CD14-positive monocyte (primary cell): ENCODE measurements at regions not wholly inside any gene's neighbourhood (a gene's known extent, or its start where the extent isn't known, plus 50 kb on each side); places are given as distances from the start of the nearest gene placed in this dataset.

Source experiments
- DNase-seq, 3 donors: peaks; one replicate each; pipeline ENCODE4 v3.0.0-alpha.2; 2011 to 2022
- H2AFZ ChIP-seq: 2 replicates; pipeline ENCODE4 v1.6.0; 2012; ENCODE audit warnings: mild to moderate bottlenecking, low read depth, low read length, inconsistent platforms; ENCODE audit not compliant: insufficient read depth, poor library complexity, severe bottlenecking
- H3K27ac ChIP-seq, 2 donors: 1 replicate in 1 of 2; 2 replicates in 1 of 2; pipeline ENCODE4 v1.5.1; 2012 to 2013; ENCODE audit warnings: low read length in 2 of 2, control low read depth in 1 of 2, inconsistent platforms in 1 of 2, low read depth in 1 of 2, mild to moderate bottlenecking in 1 of 2
- H3K27me3 ChIP-seq, 2 donors: one replicate each; pipeline versions ENCODE4 v1.6.0 to v1.6.1; 2011 to 2013; ENCODE audit warnings: low read length in 2 of 2; ENCODE audit not compliant: control insufficient read depth in 2 of 2, insufficient read depth in 2 of 2
- H3K36me3 ChIP-seq, 2 donors: replicated peaks in 1 of 2; 1 replicate in 1 of 2; 2 replicates in 1 of 2; pipeline versions ENCODE4 v1.5.1 to v1.6.1; 2012 to 2013; ENCODE audit warnings: low read length in 2 of 2, control low read depth in 1 of 2, inconsistent platforms in 1 of 2, mild to moderate bottlenecking in 1 of 2; ENCODE audit not compliant: insufficient read depth in 2 of 2, control insufficient read depth in 1 of 2
- H3K4me1 ChIP-seq, 2 donors: 1 replicate in 1 of 2; 2 replicates in 1 of 2; pipeline versions ENCODE4 v1.5.1 to v1.6.1; 2012 to 2013; ENCODE audit warnings: low read length in 2 of 2, control low read depth in 1 of 2, inconsistent platforms in 1 of 2, mild to moderate bottlenecking in 1 of 2, moderate library complexity in 1 of 2; ENCODE audit not compliant: insufficient read depth in 2 of 2, control insufficient read depth in 1 of 2
- H3K4me2 ChIP-seq: replicated peaks from 2 replicates; pipeline ENCODE3; 2012; ENCODE audit warnings: low read length, moderate library complexity, mild to moderate bottlenecking; ENCODE audit not compliant: poor library complexity, severe bottlenecking; ENCODE audit errors: extremely low read depth
- H3K4me3 ChIP-seq, 3 experiments: fragments of 200-600 bp in 1 of 3; sonication (generic) in 1 of 3; replicated peaks in 1 of 3; 1 replicate in 2 of 3; 2 replicates in 1 of 3; pipeline ENCODE4 v1.5.1; 2011 to 2013; ENCODE audit warnings: low read length in 3 of 3, mild to moderate bottlenecking in 3 of 3, control low read depth in 2 of 3, low read depth in 2 of 3, inconsistent platforms in 1 of 3, moderate library complexity in 1 of 3
- H3K79me2 ChIP-seq: 2 replicates; pipeline ENCODE4 v1.6.0; 2012; ENCODE audit warnings: mild to moderate bottlenecking, control low read depth, inconsistent platforms, low read length, moderate library complexity; ENCODE audit not compliant: insufficient read depth
- H3K9ac ChIP-seq: 2 replicates; pipeline ENCODE4 v1.6.0; 2017; ENCODE audit warnings: low read length, mild to moderate bottlenecking; ENCODE audit not compliant: insufficient read depth, poor library complexity, severe bottlenecking
- H3K9me3 ChIP-seq, 2 donors: replicated peaks in 1 of 2; 1 replicate in 1 of 2; 2 replicates in 1 of 2; pipeline versions ENCODE4 v1.5.1 to v1.6.1; 2012 to 2013; ENCODE audit warnings: low read length in 2 of 2, control low read depth in 1 of 2; ENCODE audit not compliant: control insufficient read depth in 1 of 2, insufficient read depth in 1 of 2
- H4K20me1 ChIP-seq: 2 replicates; pipeline ENCODE4 v1.6.0; 2012; ENCODE audit warnings: mild to moderate bottlenecking, low read length, control low read depth, moderate library complexity; ENCODE audit not compliant: insufficient read depth
- H3K27ac Mint-ChIP-seq, 7 donors: one replicate each; pipeline ENCODE4 v1.8.0; 2020; ENCODE audit warnings: mild to moderate bottlenecking in 7 of 7, mixed read lengths in 7 of 7, moderate library complexity in 6 of 7, inconsistent platforms in 2 of 7
- H3K27me3 Mint-ChIP-seq, 3 donors: one replicate each; pipeline ENCODE4 v1.8.0; 2021 to 2022; ENCODE audit warnings: low read depth in 3 of 3, mild to moderate bottlenecking in 3 of 3, mixed read lengths in 3 of 3, moderate library complexity in 3 of 3, inconsistent platforms in 1 of 3
- H3K36me3 Mint-ChIP-seq, 2 donors: one replicate each; pipeline ENCODE4 v1.8.0; 2020; ENCODE audit warnings: mixed read lengths in 2 of 2, inconsistent platforms in 1 of 2, mild to moderate bottlenecking in 1 of 2
- H3K4me1 Mint-ChIP-seq: one replicate; pipeline ENCODE4 v1.8.0; 2020; ENCODE audit warnings: mild to moderate bottlenecking, mixed read lengths
- H3K4me3 Mint-ChIP-seq, 2 donors: one replicate each; pipeline ENCODE4 v1.8.0; 2020; ENCODE audit warnings: mild to moderate bottlenecking in 2 of 2, mixed read lengths in 2 of 2, moderate library complexity in 1 of 2
- H3K9me3 Mint-ChIP-seq, 7 donors: one replicate each; pipeline ENCODE4 v1.8.0; 2020 to 2022; ENCODE audit warnings: mixed read lengths in 7 of 7, mild to moderate bottlenecking in 6 of 7, moderate library complexity in 6 of 7, inconsistent platforms in 2 of 7
- CTCF ChIP-seq: fragments of 200-600 bp; IDR thresholded peaks from one replicate; pipeline ENCODE4 v1.8.0; 2022; ENCODE audit warnings: antibody characterized with exemption, mild to moderate bottlenecking
- WGBS: methylation state at CpG from one replicate; pipeline ENCODE4 v1.1.5; 2013; ENCODE audit warnings: missing lambda C conversion rate; ENCODE audit not compliant: insufficient coverage; 5-methylcytosine and 5-hydroxymethylcytosine counted together
- intact Hi-C, 2 donors: fragments of 100-400 bp; cut with micrococcal nuclease; formaldehyde crosslinking; loops; one replicate each; pipeline versions ENCODE4 v1.15.0 to v1.15.1; 2023

- H3K4me3 ChIP-seq = no peak overlapping the region
- H3K36me3 ChIP-seq = no peaks in the 10 kb centered on the region
- DNase-seq = no peak
- no peak overlapping the region for H3K27ac ChIP-seq
- no peak overlapping the region for H2AFZ ChIP-seq
- no peaks in the 10 kb centered on the region for H3K36me3 Mint-ChIP-seq
- no peak overlapping the region for H3K9ac ChIP-seq
- H3K4me1 Mint-ChIP-seq = no peaks in the 10 kb centered on the region
- no peak overlapping the region for H3K4me3 Mint-ChIP-seq
- 98% methylated on average over 5 of the region's 5 CpGs for WGBS
- H3K27ac Mint-ChIP-seq = no peak overlapping the region
- H3K4me2 ChIP-seq = no peak overlapping the region
- H3K79me2 ChIP-seq = no peaks in the 10 kb centered on the region
- H3K9me3 Mint-ChIP-seq = peaks cover 8 to 18% (median 15%) of the 10 kb centered on the region in 7 donors
- H4K20me1 ChIP-seq = no peaks in the 10 kb centered on the region
- no peaks in the 10 kb centered on the region for H3K4me1 ChIP-seq
- peaks cover 3 to 10% of the 10 kb centered on the region in 2 donors for H3K9me3 ChIP-seq
- peaks cover 7 to 13% of the 10 kb centered on the region in 2 donors for H3K27me3 ChIP-seq
- intact Hi-C loops = no loop called here
- TF ChIP-seq CTCF = no peak
- H3K27me3 Mint-ChIP-seq = peaks cover 2 to 14% (median 11%) of the 10 kb centered on the region in 3 donors
Measured at GRCh38 chr3:190238871-190239270, 83.4 kb downstream of the CLDN1 start.

GRCh38 chr3:190234621-190235020 lies 87.6 kb downstream of the CLDN1 start:
- H3K4me3 ChIP-seq = no peak overlapping the region
- H3K79me2 ChIP-seq = no peaks in the 10 kb centered on the region
- H3K27me3 ChIP-seq = peaks cover 23 to 30% of the 10 kb centered on the region in 2 donors
- no peaks in the 10 kb centered on the region for H4K20me1 ChIP-seq
- no peaks in the 10 kb centered on the region for H3K36me3 ChIP-seq
- peaks cover 19 to 20% of the 10 kb centered on the region in 2 donors for H3K4me1 ChIP-seq
- Mint-ChIP-seq H3K36me3 (no peaks in the 10 kb centered on the region), H3K27ac (no peak overlapping the region), H3K27me3 (peaks cover 13 to 28% (median 26%) of the 10 kb centered on the region in 3 donors), H3K4me3 (peak overlapping the region in 1 of 2 donors; percentile 69), H3K4me1 (peaks cover 20% of the 10 kb centered on the region), H3K9me3 (peaks cover under 1 to 7% (median 4%) of the 10 kb centered on the region in 7 donors)
- H2AFZ ChIP-seq = no peak overlapping the region
- no peak overlapping the region for H3K9ac ChIP-seq
- no peak for DNase-seq
- no peak for TF ChIP-seq CTCF
- peaks cover 0 to 8% of the 10 kb centered on the region in 2 donors for H3K9me3 ChIP-seq
- WGBS = no CpG with 5 or more reads among the region's 3 CpGs
- H3K27ac ChIP-seq = no peak overlapping the region
- intact Hi-C loops = no loop called here
- no peak overlapping the region for H3K4me2 ChIP-seq
